ENCODE measurements at regions not wholly inside any gene's neighbourhood (a gene's known extent, or its start where the extent isn't known, plus 50 kb on each side); places are given as distances from the start of the nearest gene placed in this dataset.

GRCh38 chr7:50868426-50869100 is 85.9 kb upstream of the GRB10 start:
- Histone ChIP-seq H3K36me3 (ENCODE audit: low read depth, missing control alignments) (no peaks in the 10 kb centered on the region), H3K4me3 (no peak overlapping the region), H3K4me1 (peaks cover 5% of the 10 kb centered on the region), H3K27me3 (no peaks in the 10 kb centered on the region), H3K27ac (no peak overlapping the region), H3K9me3 (no peaks in the 10 kb centered on the region)
- WGBS, 2 donors: 62 to 64% methylated on average over 3 of the region's 3 CpGs
- DNase-seq: no peak
- TF ChIP-seq CTCF (IDR thresholded peaks at IDR 0.05) (no peak), POLR2A (IDR thresholded peaks at IDR 0.05) (no peak)
- intact Hi-C loops (cut with DNase I; ENCODE audit: low total_unique reads): no loop called here

GRCh38 chr7:50867034-50867356 is 84.3 kb upstream of the GRB10 start:
- WGBS, 2 donors: 64 to 72% methylated on average over 4 of the region's 4 CpGs
- TF ChIP-seq CTCF (IDR thresholded peaks at IDR 0.05) (no peak), POLR2A (IDR thresholded peaks at IDR 0.05) (no peak)

GRCh38 chr7:50866343-50867033 is 83.8 kb upstream of the GRB10 start:
- H3K27me3 ChIP-seq: no peaks in the 10 kb centered on the region
- H3K27ac ChIP-seq: no peak overlapping the region
- 67 to 70% methylated on average over 11 of the region's 11 CpGs for WGBS, 2 donors
- intact Hi-C loops (cut with DNase I; ENCODE audit: low total_unique reads): no loop called here
- TF ChIP-seq POLR2A (IDR thresholded peaks at IDR 0.05) (no peak), CTCF (IDR thresholded peaks at IDR 0.05) (no peak)
- no peaks in the 10 kb centered on the region for H3K36me3 ChIP-seq (ENCODE audit: low read depth, missing control alignments)
- H3K4me3 ChIP-seq: no peak overlapping the region
- H3K4me1 ChIP-seq: peaks cover 5% of the 10 kb centered on the region
- no peak for DNase-seq
- H3K9me3 ChIP-seq: no peaks in the 10 kb centered on the region

More at GRCh38 chr7:50867034-50867356, 84.3 kb upstream of the GRB10 start:
- no peak overlapping the region for H3K27ac ChIP-seq
- intact Hi-C loops (cut with DNase I; ENCODE audit: low total_unique reads): no loop called here
- H3K36me3 ChIP-seq (ENCODE audit: low read depth, missing control alignments): no peaks in the 10 kb centered on the region
- no peaks in the 10 kb centered on the region for H3K9me3 ChIP-seq
- peaks cover 5% of the 10 kb centered on the region for H3K4me1 ChIP-seq
- H3K27me3 ChIP-seq: no peaks in the 10 kb centered on the region
- DNase-seq: no peak
- no peak overlapping the region for H3K4me3 ChIP-seq

GRCh38 chr7:50865450-50865849 is 82.8 kb upstream of the GRB10 start:
- no peak for DNase-seq
- Histone ChIP-seq H3K27ac (no peak overlapping the region), H3K27me3 (no peaks in the 10 kb centered on the region), H3K4me3 (no peak overlapping the region), H3K4me1 (peaks cover 5% of the 10 kb centered on the region), H3K9me3 (no peaks in the 10 kb centered on the region), H3K36me3 (ENCODE audit: low read depth, missing control alignments) (no peaks in the 10 kb centered on the region)
- intact Hi-C loops (cut with DNase I; ENCODE audit: low total_unique reads): no loop called here
- TF ChIP-seq CTCF (IDR thresholded peaks at IDR 0.05) (no peak), POLR2A (IDR thresholded peaks at IDR 0.05) (no peak)
- WGBS, 2 donors: 71 to 74% methylated on average over 5 of the region's 5 CpGs

- no peak for TF ChIP-seq POLR2A (IDR thresholded peaks at IDR 0.05)
- TF ChIP-seq CTCF (IDR thresholded peaks at IDR 0.05): no peak
- no peaks in the 10 kb centered on the region for H3K36me3 ChIP-seq (ENCODE audit: low read depth, missing control alignments)
- no peak overlapping the region for H3K27ac ChIP-seq
- no peak for DNase-seq
- H3K4me3 ChIP-seq: no peak overlapping the region
- WGBS, 2 donors: 48 to 51% methylated on average over 4 of the region's 4 CpGs
- intact Hi-C loops (cut with DNase I; ENCODE audit: low total_unique reads): no loop called here
- peaks cover 2% of the 10 kb centered on the region for H3K4me1 ChIP-seq
- H3K27me3 ChIP-seq: no peaks in the 10 kb centered on the region
- no peaks in the 10 kb centered on the region for H3K9me3 ChIP-seq
Measured at GRCh38 chr7:50864694-50865093, 82.0 kb upstream of the GRB10 start.
